Uterus (tissue), 2 donors: ENCODE measurements at regions not wholly inside any gene's neighbourhood (a gene's known extent, or its start where the extent isn't known, plus 50 kb on each side); places are given as distances from the start of the nearest gene placed in this dataset.

Experiments used
- POLR2A ChIP-seq, 2 donors: fragments of 450-650 bp; IDR thresholded peaks; one replicate each; pipeline ENCODE4 v1.6.1; 2016; ENCODE audit warnings: antibody characterized with exemption in 2 of 2, mild to moderate bottlenecking in 1 of 2, moderate library complexity in 1 of 2
- TF ChIP-seq, protein P1 (sequence below), 4 experiments: fragments of 200-600 bp in 2 of 4; fragments of 450-650 bp in 2 of 4; sonication (generic) in 2 of 4; IDR thresholded peaks; one replicate each; pipeline ENCODE4 v1.5.1; 2016 to 2019; ENCODE audit warnings: antibody characterized with exemption in 4 of 4, mild to moderate bottlenecking in 2 of 4, moderate library complexity in 1 of 4

DNA sequence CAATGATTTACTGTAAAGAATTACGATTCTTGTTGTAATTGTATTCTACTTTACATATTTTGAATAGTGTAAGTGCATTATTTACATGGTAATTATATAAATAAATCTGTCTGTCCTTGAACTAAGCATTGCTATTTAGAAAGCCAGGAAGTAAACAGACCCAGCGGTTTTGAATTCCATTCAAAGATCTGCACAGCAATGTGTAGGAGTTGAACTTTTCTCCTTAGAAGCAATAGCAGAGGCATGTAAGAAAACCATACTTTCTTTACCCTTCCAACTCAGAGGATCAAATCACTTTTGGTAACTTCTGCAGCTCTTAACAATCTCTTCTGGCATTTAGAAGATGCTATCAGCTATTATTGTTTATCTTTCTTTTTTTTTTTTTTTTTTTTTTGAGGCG is 109.2 kb upstream of the VRK2 start:
- TF ChIP-seq, protein P1, sequence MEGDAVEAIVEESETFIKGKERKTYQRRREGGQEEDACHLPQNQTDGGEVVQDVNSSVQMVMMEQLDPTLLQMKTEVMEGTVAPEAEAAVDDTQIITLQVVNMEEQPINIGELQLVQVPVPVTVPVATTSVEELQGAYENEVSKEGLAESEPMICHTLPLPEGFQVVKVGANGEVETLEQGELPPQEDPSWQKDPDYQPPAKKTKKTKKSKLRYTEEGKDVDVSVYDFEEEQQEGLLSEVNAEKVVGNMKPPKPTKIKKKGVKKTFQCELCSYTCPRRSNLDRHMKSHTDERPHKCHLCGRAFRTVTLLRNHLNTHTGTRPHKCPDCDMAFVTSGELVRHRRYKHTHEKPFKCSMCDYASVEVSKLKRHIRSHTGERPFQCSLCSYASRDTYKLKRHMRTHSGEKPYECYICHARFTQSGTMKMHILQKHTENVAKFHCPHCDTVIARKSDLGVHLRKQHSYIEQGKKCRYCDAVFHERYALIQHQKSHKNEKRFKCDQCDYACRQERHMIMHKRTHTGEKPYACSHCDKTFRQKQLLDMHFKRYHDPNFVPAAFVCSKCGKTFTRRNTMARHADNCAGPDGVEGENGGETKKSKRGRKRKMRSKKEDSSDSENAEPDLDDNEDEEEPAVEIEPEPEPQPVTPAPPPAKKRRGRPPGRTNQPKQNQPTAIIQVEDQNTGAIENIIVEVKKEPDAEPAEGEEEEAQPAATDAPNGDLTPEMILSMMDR (IDR thresholded peaks at IDR 0.05), result no peak
- TF ChIP-seq POLR2A (IDR thresholded peaks at IDR 0.05), result no peak
